Breast epithelium (tissue), 4 donors: ENCODE measurements at regions not wholly inside any gene's neighbourhood (a gene's known extent, or its start where the extent isn't known, plus 50 kb on each side); places are given as distances from the start of the nearest gene placed in this dataset.

Experiments
- DNase-seq, 2 donors: peaks; one replicate each; pipeline ENCODE4 v3.0.0-alpha.2; 2019; ENCODE audit warnings: low spot score in 2 of 2
- H3K27ac ChIP-seq, 2 donors: fragments of 200-600 bp; sonication (generic) in 1 of 2; one replicate each; pipeline ENCODE4 v1.5.1; 2016 to 2019; ENCODE audit warnings: mild to moderate bottlenecking in 1 of 2
- H3K27me3 ChIP-seq, 2 donors: fragments of 200-600 bp; sonication (generic) in 1 of 2; one replicate each; pipeline versions ENCODE4 v1.5.1 to v1.6.0; 2017 to 2019; ENCODE audit warnings: control low read depth in 1 of 2, mild to moderate bottlenecking in 1 of 2
- H3K36me3 ChIP-seq: fragments of 200-600 bp; one replicate; pipeline ENCODE4 v1.5.1; 2019
- H3K4me1 ChIP-seq, 2 donors: fragments of 200-600 bp; sonication (generic); one replicate each; pipeline ENCODE4 v1.5.1; 2016 to 2019; ENCODE audit warnings: control low read depth in 1 of 2
- H3K4me3 ChIP-seq, 3 donors: fragments of 200-600 bp; sonication (generic); 1 replicate in 2 of 3; 2 replicates in 1 of 3; pipeline ENCODE4 v1.5.1; 2016 to 2019; ENCODE audit warnings: mild to moderate bottlenecking in 3 of 3, moderate library complexity in 2 of 3
- H3K9me3 ChIP-seq, 2 donors: fragments of 200-600 bp; sonication (generic) in 1 of 2; one replicate each; pipeline ENCODE4 v1.5.1; 2016 to 2019; ENCODE audit warnings: control low read depth in 1 of 2
- CTCF ChIP-seq, 3 donors: fragments of 450-650 bp; IDR thresholded peaks; one replicate each; pipeline ENCODE4 v1.5.1; 2016 to 2017; ENCODE audit warnings: antibody characterized with exemption in 3 of 3, mild to moderate bottlenecking in 3 of 3, moderate library complexity in 3 of 3
- POLR2A ChIP-seq: fragments of 450-650 bp; IDR thresholded peaks from one replicate; pipeline ENCODE4 v1.6.1; 2016; ENCODE audit warnings: antibody characterized with exemption, mild to moderate bottlenecking, moderate library complexity
- POLR2AphosphoS5 ChIP-seq, 3 donors: sonication (generic); formaldehyde crosslinking; IDR thresholded peaks; one replicate each; pipeline ENCODE4 v1.6.1; 2017; ENCODE audit warnings: antibody characterized with exemption in 3 of 3
- intact Hi-C: fragments of 100-400 bp; cut with DNase I; formaldehyde crosslinking; loops from one replicate; pipeline ENCODE4 v1.15.1; 2023; ENCODE audit warnings: low total_unique reads

- intact Hi-C loops, result no loop called here
Measured at GRCh38 chr2:118322406-118322805, 234.1 kb downstream of the INSIG2 start.

GRCh38 chr2:118321432-118322105, 233.3 kb downstream of the INSIG2 start:
- no peaks in the 10 kb centered on the region for H3K4me1 ChIP-seq
- no peak overlapping the region for H3K27ac ChIP-seq
- no peaks in the 10 kb centered on the region for H3K9me3 ChIP-seq
- DNase-seq, result no peak
- H3K4me3 ChIP-seq, result no peak overlapping the region
- intact Hi-C loops, result no loop called here
- no peaks in the 10 kb centered on the region for H3K27me3 ChIP-seq
- H3K36me3 ChIP-seq, result no peaks in the 10 kb centered on the region
- TF ChIP-seq POLR2A, result no peak
- TF ChIP-seq CTCF (IDR thresholded peaks at IDR 0.05), result no peak
- TF ChIP-seq POLR2AphosphoS5 (IDR thresholded peaks at IDR 0.05), result no peak

More at GRCh38 chr2:118322406-118322805, 234.1 kb downstream of the INSIG2 start:
- Histone ChIP-seq H3K27me3 (no peaks in the 10 kb centered on the region), H3K27ac (no peak overlapping the region), H3K9me3 (no peaks in the 10 kb centered on the region), H3K4me3 (no peak overlapping the region), H3K4me1 (no peaks in the 10 kb centered on the region), H3K36me3 (no peaks in the 10 kb centered on the region)
- no peak for DNase-seq
- no peak for TF ChIP-seq POLR2A
- TF ChIP-seq POLR2AphosphoS5 (IDR thresholded peaks at IDR 0.05), result no peak
- no peak for TF ChIP-seq CTCF (IDR thresholded peaks at IDR 0.05)

GRCh38 chr2:118320658-118321057, 232.4 kb downstream of the INSIG2 start:
- no peak for TF ChIP-seq CTCF (IDR thresholded peaks at IDR 0.05)
- no peak for TF ChIP-seq POLR2A
- no peak for TF ChIP-seq POLR2AphosphoS5 (IDR thresholded peaks at IDR 0.05)
- intact Hi-C loops, result no loop called here
- no peak overlapping the region for H3K27ac ChIP-seq
- no peaks in the 10 kb centered on the region for H3K9me3 ChIP-seq
- H3K27me3 ChIP-seq, result no peaks in the 10 kb centered on the region
- no peak overlapping the region for H3K4me3 ChIP-seq
- no peak for DNase-seq
- H3K36me3 ChIP-seq, result no peaks in the 10 kb centered on the region
- no peaks in the 10 kb centered on the region for H3K4me1 ChIP-seq

GRCh38 chr2:118320196-118320595, 231.9 kb downstream of the INSIG2 start:
- intact Hi-C loops, result no loop called here

More at GRCh38 chr2:118320196-118320595, 231.9 kb downstream of the INSIG2 start:
- Histone ChIP-seq H3K9me3 (no peaks in the 10 kb centered on the region), H3K4me1 (no peaks in the 10 kb centered on the region), H3K36me3 (no peaks in the 10 kb centered on the region), H3K27me3 (no peaks in the 10 kb centered on the region), H3K27ac (no peak overlapping the region), H3K4me3 (no peak overlapping the region)
- TF ChIP-seq CTCF (IDR thresholded peaks at IDR 0.05) (no peak), POLR2AphosphoS5 (IDR thresholded peaks at IDR 0.05) (no peak), POLR2A (no peak)
- DNase-seq, result no peak
